MM.1S (cell line): ENCODE measurements at regions not wholly inside any gene's neighbourhood (a gene's known extent, or its start where the extent isn't known, plus 50 kb on each side); places are given as distances from the start of the nearest gene placed in this dataset.

Experiments used
- EZH2phosphoT487 ChIP-seq: fragments of 300-600 bp; sonication (generic); IDR thresholded peaks from 2 replicates; pipeline ENCODE4 v1.6.1; 2018; ENCODE audit warnings: antibody characterized with exemption, low read length
- TF ChIP-seq, protein P1 (sequence below): fragments of 300-600 bp; sonication (generic); IDR thresholded peaks from 2 replicates; pipeline ENCODE4 v1.5.1; 2016; ENCODE audit warnings: antibody characterized with exemption, low read length, mixed read lengths

DNA sequence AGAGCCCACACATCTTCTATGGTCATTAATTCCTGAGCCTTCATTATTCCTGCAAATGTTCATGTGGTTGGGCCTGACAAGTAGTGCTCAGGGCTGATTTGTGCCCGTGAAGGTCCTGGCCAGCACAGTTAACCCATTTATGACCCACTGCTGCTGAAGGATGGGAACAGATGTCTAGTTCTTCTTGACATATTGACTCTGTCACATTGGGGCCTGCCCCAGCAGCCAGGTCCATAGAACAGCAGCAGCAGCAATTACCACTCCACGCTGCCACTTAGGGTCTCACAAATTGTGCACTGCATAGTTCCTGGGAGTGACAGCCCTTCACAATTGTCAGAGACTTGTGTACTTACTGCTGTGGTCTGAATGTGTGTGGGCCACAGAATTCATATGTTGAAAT is 442.3 kb upstream of the RGPD4 start:
- TF ChIP-seq, protein P1, sequence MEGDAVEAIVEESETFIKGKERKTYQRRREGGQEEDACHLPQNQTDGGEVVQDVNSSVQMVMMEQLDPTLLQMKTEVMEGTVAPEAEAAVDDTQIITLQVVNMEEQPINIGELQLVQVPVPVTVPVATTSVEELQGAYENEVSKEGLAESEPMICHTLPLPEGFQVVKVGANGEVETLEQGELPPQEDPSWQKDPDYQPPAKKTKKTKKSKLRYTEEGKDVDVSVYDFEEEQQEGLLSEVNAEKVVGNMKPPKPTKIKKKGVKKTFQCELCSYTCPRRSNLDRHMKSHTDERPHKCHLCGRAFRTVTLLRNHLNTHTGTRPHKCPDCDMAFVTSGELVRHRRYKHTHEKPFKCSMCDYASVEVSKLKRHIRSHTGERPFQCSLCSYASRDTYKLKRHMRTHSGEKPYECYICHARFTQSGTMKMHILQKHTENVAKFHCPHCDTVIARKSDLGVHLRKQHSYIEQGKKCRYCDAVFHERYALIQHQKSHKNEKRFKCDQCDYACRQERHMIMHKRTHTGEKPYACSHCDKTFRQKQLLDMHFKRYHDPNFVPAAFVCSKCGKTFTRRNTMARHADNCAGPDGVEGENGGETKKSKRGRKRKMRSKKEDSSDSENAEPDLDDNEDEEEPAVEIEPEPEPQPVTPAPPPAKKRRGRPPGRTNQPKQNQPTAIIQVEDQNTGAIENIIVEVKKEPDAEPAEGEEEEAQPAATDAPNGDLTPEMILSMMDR = no peak
- TF ChIP-seq EZH2phosphoT487 = no peak
